Fibroblast of the aortic adventitia (primary cell): ENCODE measurements at regions not wholly inside any gene's neighbourhood (a gene's known extent, or its start where the extent isn't known, plus 50 kb on each side); places are given as distances from the start of the nearest gene placed in this dataset.

Experiments used
- DNase-seq: peaks from one replicate; pipeline ENCODE4 v3.0.0-alpha.2; 2010; ENCODE audit warnings: low read depth
- H3K4me3 ChIP-seq: 2 replicates; pipeline ENCODE4 v1.5.1; 2011; ENCODE audit warnings: low read depth, mild to moderate bottlenecking, control low read depth, low read length, moderate library complexity
- TF ChIP-seq, protein P1 (sequence below): IDR thresholded peaks from 2 replicates; pipeline ENCODE4 v1.5.1; 2011; ENCODE audit warnings: mild to moderate bottlenecking, low read length, control low read depth, inconsistent platforms; ENCODE audit not compliant: insufficient read depth

DNA sequence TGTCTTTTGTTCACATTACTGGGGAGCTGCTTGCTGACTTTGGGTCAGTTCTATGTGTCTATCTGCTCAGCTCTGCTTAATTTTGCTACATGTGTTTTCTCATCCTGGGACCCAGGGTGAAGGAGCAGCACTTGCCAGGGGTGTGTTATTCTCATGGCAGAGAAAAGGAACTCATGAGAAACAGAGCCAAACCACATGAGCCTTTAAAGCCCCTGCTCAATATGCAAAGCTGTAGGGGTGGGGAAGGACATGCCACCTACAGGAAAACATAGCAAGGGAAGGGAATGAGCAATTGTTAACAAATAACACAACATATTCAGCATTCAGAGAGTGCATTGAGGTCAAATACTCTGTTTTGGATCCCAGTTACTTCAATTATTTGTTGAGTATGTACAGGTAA lies 290.9 kb downstream of the CDK5RAP2 start:
- TF ChIP-seq, protein P1, sequence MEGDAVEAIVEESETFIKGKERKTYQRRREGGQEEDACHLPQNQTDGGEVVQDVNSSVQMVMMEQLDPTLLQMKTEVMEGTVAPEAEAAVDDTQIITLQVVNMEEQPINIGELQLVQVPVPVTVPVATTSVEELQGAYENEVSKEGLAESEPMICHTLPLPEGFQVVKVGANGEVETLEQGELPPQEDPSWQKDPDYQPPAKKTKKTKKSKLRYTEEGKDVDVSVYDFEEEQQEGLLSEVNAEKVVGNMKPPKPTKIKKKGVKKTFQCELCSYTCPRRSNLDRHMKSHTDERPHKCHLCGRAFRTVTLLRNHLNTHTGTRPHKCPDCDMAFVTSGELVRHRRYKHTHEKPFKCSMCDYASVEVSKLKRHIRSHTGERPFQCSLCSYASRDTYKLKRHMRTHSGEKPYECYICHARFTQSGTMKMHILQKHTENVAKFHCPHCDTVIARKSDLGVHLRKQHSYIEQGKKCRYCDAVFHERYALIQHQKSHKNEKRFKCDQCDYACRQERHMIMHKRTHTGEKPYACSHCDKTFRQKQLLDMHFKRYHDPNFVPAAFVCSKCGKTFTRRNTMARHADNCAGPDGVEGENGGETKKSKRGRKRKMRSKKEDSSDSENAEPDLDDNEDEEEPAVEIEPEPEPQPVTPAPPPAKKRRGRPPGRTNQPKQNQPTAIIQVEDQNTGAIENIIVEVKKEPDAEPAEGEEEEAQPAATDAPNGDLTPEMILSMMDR = no peak

DNA sequence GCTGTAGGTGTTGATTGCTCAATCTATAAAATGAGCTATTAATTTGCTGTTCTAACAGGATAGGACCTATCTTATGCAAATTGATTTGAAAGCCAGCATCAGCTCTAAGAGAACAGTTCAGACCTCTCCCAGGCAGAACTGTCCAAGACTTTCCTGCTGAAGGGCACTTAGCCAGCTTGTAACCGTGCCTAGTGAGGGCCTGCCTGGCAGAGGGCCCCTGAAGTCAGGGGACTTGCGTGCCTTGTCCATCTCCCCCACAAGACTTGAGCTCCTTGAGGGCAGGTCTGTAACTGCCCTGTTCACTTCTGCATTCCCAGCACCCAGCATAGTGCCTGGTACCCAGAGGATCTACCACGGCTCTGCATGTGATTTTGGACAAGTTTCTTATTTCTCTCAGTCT lies 293.4 kb downstream of the CDK5RAP2 start:
- TF ChIP-seq, protein P1 = no peak
- H3K4me3 ChIP-seq = no peak overlapping the region
- no peak for DNase-seq

More for the DNA sequence above, 290.9 kb downstream of the CDK5RAP2 start:
- DNase-seq = no peak
- H3K4me3 ChIP-seq = no peak overlapping the region

DNA sequence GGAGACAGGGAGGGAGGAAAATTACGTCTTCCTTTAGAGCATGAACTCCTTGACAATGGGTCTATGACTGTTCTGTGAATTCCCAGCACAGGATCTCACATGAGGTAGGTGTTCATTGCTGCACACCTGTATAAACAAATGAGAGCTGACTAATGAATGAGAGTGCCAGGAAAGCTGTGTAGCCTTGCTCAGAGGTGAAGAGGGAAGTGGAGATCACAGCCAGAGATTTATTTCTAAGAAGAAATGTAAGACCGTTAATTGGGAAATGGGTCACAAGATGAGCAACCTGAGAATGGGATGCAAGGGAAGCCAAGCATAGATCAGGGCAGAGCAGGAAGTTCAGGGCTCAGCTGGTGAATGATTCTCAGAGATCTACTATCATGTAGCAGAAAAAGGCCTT lies 295.1 kb downstream of the CDK5RAP2 start:
- H3K4me3 ChIP-seq = no peak overlapping the region
- DNase-seq = no peak
- TF ChIP-seq, protein P1 = no peak

DNA sequence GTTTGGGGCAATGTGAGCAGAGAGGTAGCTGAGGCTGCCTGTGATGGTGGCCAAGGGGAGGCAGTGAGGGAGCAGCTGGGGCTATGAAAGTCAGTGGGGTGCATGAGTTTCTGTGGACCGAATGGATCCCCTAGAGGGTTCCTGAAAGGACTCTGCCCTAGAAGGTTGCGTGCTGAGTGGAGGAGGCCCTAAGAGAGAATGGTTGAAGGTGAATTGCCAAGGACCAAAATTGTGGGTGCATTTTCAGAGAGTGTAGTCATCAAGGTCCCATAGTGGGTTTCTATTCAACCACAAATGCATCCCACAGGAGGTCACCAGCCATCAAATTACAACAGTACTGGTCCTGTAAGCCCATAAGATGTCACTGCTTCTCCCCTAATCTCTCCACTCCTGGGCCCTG lies 298.3 kb downstream of the CDK5RAP2 start:
- no peak for DNase-seq
- TF ChIP-seq, protein P1 = no peak

DNA sequence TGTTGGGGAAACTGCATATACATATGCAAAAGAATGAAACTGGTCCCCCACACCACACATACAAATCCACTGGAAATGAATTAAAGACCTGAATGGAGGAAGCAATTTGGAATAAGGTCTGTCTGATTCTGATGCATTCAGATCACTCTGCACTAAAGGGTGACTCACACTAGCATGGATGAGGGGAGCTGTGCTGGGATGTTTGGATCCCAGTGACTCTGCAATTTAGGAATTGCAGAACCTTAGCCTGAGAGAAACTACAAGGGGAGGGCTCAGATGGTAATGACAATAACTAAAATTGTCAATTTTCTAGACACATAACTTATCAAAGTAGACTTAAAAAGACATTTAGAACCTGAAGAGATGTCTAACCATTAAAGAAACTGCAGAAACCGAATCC lies 312.0 kb downstream of the CDK5RAP2 start:
- no peak for DNase-seq
- TF ChIP-seq, protein P1 = no peak
- H3K4me3 ChIP-seq = no peak overlapping the region

More for the DNA sequence above, 298.3 kb downstream of the CDK5RAP2 start:
- H3K4me3 ChIP-seq = no peak overlapping the region

DNA sequence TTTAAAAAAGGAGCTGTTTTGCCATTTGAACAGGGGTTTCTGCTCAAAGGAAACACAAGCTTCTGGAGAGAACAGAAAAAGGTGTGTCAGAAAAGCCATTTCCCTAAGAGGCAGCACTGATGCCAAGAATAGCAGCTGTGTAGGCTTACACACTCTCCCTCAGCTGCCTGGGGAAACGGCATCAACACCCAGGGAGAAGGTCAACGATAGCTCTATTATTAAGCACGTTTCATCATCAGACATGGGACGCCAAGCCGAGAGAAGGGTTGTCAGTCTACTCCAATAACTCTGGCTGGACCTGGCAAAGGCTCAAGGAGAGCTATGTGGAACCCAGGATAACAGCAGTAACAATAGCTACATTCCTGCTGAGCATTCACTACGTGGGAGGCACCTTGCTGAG lies 314.2 kb downstream of the CDK5RAP2 start:
- no peak overlapping the region for H3K4me3 ChIP-seq
- TF ChIP-seq, protein P1 = no peak
- peak; percentile 4 for DNase-seq

DNA sequence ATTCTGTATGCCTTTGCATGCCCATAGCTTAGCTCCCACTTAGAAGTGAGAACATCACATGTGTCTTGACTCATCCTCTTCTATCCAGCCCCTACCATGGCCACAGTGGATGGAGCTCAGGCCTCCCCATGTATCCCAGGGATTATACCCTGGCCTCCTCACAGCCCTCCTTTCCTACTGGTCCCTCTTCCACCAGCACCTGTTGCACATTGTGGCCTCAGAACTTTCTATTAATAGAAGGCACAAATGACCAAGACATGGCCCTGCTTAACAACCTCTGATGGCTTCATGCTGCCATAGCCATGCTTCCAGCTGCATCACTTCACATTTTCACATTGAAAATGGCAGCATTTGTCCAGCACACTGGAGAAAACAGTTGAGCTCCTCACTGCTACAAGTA lies 315.4 kb downstream of the CDK5RAP2 start:
- no peak for DNase-seq
- H3K4me3 ChIP-seq = no peak overlapping the region
- TF ChIP-seq, protein P1 = no peak
